ENCODE measurements at regions not wholly inside any gene's neighbourhood (a gene's known extent, or its start where the extent isn't known, plus 50 kb on each side); places are given as distances from the start of the nearest gene placed in this dataset.

GRCh38 chr4:15215109-15215508 is 212.7 kb upstream of the C1QTNF7 start:
- CTCF ChIA-PET: no interaction called here
- no TSS peak for BruUV-seq (replicated peaks)

GRCh38 chr4:15226203-15226602 is 201.6 kb upstream of the C1QTNF7 start:
- no TSS peak for BruUV-seq (replicated peaks)
- Histone ChIP-seq H3K27me3 (replicated peaks; ENCODE audit: insufficient read depth, low read depth, low read length, poor library complexity) (no peaks in the 10 kb centered on the region), H3K4me1 (ENCODE audit: insufficient read depth, low read length, poor library complexity, severe bottlenecking) (no peaks in the 10 kb centered on the region), H3K9me3 (ENCODE audit: low read depth, low read length, poor library complexity, severe bottlenecking) (no peaks in the 10 kb centered on the region), H3K27ac (ENCODE audit: low read depth, low read length, poor library complexity, severe bottlenecking) (no peak overlapping the region), H3K36me3 (ENCODE audit: insufficient read depth, low read length, poor library complexity, severe bottlenecking) (no peaks in the 10 kb centered on the region), H3K4me3 (ENCODE audit: low read depth, low read length, poor library complexity, severe bottlenecking) (no peak overlapping the region)
- POLR2A ChIA-PET (ENCODE audit: low non-redundant PET): no interaction called here
- TF ChIP-seq, protein P1, sequence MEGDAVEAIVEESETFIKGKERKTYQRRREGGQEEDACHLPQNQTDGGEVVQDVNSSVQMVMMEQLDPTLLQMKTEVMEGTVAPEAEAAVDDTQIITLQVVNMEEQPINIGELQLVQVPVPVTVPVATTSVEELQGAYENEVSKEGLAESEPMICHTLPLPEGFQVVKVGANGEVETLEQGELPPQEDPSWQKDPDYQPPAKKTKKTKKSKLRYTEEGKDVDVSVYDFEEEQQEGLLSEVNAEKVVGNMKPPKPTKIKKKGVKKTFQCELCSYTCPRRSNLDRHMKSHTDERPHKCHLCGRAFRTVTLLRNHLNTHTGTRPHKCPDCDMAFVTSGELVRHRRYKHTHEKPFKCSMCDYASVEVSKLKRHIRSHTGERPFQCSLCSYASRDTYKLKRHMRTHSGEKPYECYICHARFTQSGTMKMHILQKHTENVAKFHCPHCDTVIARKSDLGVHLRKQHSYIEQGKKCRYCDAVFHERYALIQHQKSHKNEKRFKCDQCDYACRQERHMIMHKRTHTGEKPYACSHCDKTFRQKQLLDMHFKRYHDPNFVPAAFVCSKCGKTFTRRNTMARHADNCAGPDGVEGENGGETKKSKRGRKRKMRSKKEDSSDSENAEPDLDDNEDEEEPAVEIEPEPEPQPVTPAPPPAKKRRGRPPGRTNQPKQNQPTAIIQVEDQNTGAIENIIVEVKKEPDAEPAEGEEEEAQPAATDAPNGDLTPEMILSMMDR (conservative IDR thresholded peaks at IDR 0.05; ENCODE audit: low read depth, low read length): no peak
- TF ChIP-seq EZH2 (IDR thresholded peaks at IDR 0.05; ENCODE audit: borderline replicate concordance, low read depth, low read length, poor library complexity, severe bottlenecking): no peak
- intact Hi-C loops (cut with micrococcal nuclease; ENCODE audit: unreplicated experiment): no loop called here
- CTCF ChIA-PET: no interaction called here
- no peak for DNase-seq (ENCODE audit: low spot score)

More at GRCh38 chr4:15215109-15215508, 212.7 kb upstream of the C1QTNF7 start:
- H3K4me3 ChIP-seq (ENCODE audit: low read depth, low read length, poor library complexity, severe bottlenecking): no peak overlapping the region
- POLR2A ChIA-PET (ENCODE audit: low non-redundant PET): no interaction called here
- intact Hi-C loops (cut with micrococcal nuclease; ENCODE audit: unreplicated experiment): no loop called here
- no peaks in the 10 kb centered on the region for H3K27me3 ChIP-seq (replicated peaks; ENCODE audit: insufficient read depth, low read depth, low read length, poor library complexity)
- no peaks in the 10 kb centered on the region for H3K9me3 ChIP-seq (ENCODE audit: low read depth, low read length, poor library complexity, severe bottlenecking)
- no peak for DNase-seq (ENCODE audit: low spot score)
- no peaks in the 10 kb centered on the region for H3K4me1 ChIP-seq (ENCODE audit: insufficient read depth, low read length, poor library complexity, severe bottlenecking)
- H3K27ac ChIP-seq (ENCODE audit: low read depth, low read length, poor library complexity, severe bottlenecking): no peak overlapping the region
- TF ChIP-seq, protein P1 (conservative IDR thresholded peaks at IDR 0.05; ENCODE audit: low read depth, low read length): no peak
- TF ChIP-seq EZH2 (IDR thresholded peaks at IDR 0.05; ENCODE audit: borderline replicate concordance, low read depth, low read length, poor library complexity, severe bottlenecking): no peak
- H3K36me3 ChIP-seq (ENCODE audit: insufficient read depth, low read length, poor library complexity, severe bottlenecking): no peaks in the 10 kb centered on the region

DNA sequence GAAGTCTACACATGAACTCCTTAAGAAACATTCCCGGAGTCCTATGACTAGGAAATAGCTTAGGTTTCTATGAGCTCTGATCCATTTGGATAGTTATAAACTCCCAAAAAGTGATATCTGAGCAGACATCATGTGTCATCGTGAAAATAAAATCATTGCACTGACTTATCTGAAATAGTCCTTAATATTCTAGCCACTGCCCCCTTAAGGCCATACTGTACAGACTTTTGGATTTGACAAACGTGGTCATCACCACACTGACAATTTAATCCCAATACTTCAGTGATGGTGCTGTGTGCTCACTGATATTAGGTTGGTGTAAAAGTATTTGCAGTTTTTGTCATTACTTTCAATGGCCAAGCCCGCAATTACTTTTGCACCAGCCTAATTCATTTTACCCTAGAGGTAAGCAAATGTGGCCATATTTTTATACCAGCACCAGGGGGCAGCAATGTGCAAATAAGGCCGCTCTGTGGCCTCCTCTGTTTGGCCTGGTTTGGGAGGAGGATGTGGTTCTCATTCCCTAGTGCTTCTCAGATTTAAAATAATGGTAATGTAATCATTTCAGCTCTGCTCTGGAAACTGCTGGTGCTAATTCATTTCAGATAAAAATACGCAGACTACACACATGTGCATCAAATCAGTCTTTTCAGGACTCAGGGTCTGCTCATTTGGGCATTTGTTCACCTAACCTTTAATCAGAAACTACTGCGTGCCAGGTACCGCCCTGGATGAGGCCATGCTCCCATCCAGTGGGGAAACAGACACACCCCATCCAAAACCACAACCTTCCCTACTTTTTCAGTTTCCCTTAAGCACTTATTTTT is 196.4 kb upstream of the C1QTNF7 start:
- Histone ChIP-seq H3K9me3 (ENCODE audit: low read depth, low read length, poor library complexity, severe bottlenecking) (no peaks in the 10 kb centered on the region), H3K27ac (ENCODE audit: low read depth, low read length, poor library complexity, severe bottlenecking) (no peak overlapping the region), H3K36me3 (ENCODE audit: insufficient read depth, low read length, poor library complexity, severe bottlenecking) (no peaks in the 10 kb centered on the region), H3K4me3 (ENCODE audit: low read depth, low read length, poor library complexity, severe bottlenecking) (no peak overlapping the region), H3K4me1 (ENCODE audit: insufficient read depth, low read length, poor library complexity, severe bottlenecking) (peaks cover 21% of the 10 kb centered on the region), H3K27me3 (replicated peaks; ENCODE audit: insufficient read depth, low read depth, low read length, poor library complexity) (no peaks in the 10 kb centered on the region)
- ChIA-PET CTCF (no interaction called here), POLR2A (ENCODE audit: low non-redundant PET) (no interaction called here)
- BruUV-seq (replicated peaks): no TSS peak
- TF ChIP-seq, protein P1 (conservative IDR thresholded peaks at IDR 0.05; ENCODE audit: low read depth, low read length): peak; percentile 81
- no peak for TF ChIP-seq EZH2 (IDR thresholded peaks at IDR 0.05; ENCODE audit: borderline replicate concordance, low read depth, low read length, poor library complexity, severe bottlenecking)
- peak; percentile 91 for DNase-seq (ENCODE audit: low spot score)
- intact Hi-C loops (cut with micrococcal nuclease; ENCODE audit: unreplicated experiment): loop anchor here (2.0 kb wide), 1 partner anchor 225 kb away; no protein-coding TSS in a partner anchor

Data from A673 (cell line).